ENCODE measurements at regions not wholly inside any gene's neighbourhood (a gene's known extent, or its start where the extent isn't known, plus 50 kb on each side); places are given as distances from the start of the nearest gene placed in this dataset.

DNA sequence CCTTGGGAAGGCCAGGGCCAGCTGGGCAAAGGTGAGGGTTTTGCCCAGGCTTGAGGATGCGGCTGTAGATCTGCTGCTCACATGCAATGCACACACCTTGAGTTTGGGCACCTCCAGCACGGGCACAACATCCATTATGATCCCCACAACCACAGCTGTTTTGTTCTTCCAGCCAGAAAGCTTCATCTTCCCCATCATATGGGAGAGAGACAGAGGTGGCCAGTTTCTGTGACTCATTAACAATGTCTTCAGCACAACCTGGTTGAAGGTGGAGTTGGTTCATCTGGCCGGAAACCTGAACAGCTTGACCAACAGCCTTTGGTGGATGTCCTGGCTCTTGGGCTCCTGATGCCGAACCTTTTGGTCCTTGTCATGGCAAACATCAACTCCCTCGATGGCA is 163.7 kb upstream of the CCND2 start:
- Mint-ChIP-seq H3K4me3 (no peak overlapping the region), H3K9me3 (ENCODE audit: insufficient read depth) (no peaks in the 10 kb centered on the region), H3K27me3 (peaks cover 4% of the 10 kb centered on the region), H3K27ac (no peak overlapping the region), H3K4me1 (peaks cover 9% of the 10 kb centered on the region)
- H3K4me3 ChIP-seq (ENCODE audit: control extremely low read depth in 1 of 5, extremely low read depth in 1 of 5, insufficient read depth in 1 of 5, low read depth in 2 of 5, low read length in 4 of 5), result no peak overlapping the region
- no peak overlapping the region for H3K4me2 ChIP-seq (replicated peaks; ENCODE audit: low read depth, low read length, poor library complexity, severe bottlenecking)
- no peaks in the 10 kb centered on the region for H3K79me2 ChIP-seq (ENCODE audit: control insufficient read depth, insufficient read depth, low read length)
- no peak overlapping the region for H3K9ac ChIP-seq (ENCODE audit: low read length)
- no peak for TF ChIP-seq EZH2 (IDR thresholded peaks at IDR 0.05; ENCODE audit: borderline replicate concordance, insufficient read depth, low read depth, low read length, poor library complexity, severe bottlenecking)
- TF ChIP-seq, protein P1, sequence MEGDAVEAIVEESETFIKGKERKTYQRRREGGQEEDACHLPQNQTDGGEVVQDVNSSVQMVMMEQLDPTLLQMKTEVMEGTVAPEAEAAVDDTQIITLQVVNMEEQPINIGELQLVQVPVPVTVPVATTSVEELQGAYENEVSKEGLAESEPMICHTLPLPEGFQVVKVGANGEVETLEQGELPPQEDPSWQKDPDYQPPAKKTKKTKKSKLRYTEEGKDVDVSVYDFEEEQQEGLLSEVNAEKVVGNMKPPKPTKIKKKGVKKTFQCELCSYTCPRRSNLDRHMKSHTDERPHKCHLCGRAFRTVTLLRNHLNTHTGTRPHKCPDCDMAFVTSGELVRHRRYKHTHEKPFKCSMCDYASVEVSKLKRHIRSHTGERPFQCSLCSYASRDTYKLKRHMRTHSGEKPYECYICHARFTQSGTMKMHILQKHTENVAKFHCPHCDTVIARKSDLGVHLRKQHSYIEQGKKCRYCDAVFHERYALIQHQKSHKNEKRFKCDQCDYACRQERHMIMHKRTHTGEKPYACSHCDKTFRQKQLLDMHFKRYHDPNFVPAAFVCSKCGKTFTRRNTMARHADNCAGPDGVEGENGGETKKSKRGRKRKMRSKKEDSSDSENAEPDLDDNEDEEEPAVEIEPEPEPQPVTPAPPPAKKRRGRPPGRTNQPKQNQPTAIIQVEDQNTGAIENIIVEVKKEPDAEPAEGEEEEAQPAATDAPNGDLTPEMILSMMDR (IDR thresholded peaks at IDR 0.05), result no peak
- ChIA-PET CTCF (interaction anchor here (0.7 to 3.4 kb wide), 7 partner anchors 19 to 267 kb away, joined by 3 to 27 read pairs (median 3); no protein-coding TSS in a partner anchor), POLR2A (no interaction called here)
- intact Hi-C loops (cut with micrococcal nuclease), result loop anchor here (5.0 kb wide), 2 partner anchors 92 to 223 kb away; no protein-coding TSS in a partner anchor
- H3K27ac ChIP-seq (ENCODE audit: low read length in 2 of 2), result no peak overlapping the region
- peaks cover 0 to 5% (median 0%) of the 10 kb centered on the region in 4 experiments for H3K27me3 ChIP-seq (replicated peaks in 1 of 4; ENCODE audit: control extremely low read depth in 1 of 4, control insufficient read depth in 3 of 4, insufficient read depth in 4 of 4, low read length in 3 of 4)
- no peaks in the 10 kb centered on the region for H3K36me3 ChIP-seq (replicated peaks in 1 of 2; ENCODE audit: control extremely low read depth in 1 of 2, control insufficient read depth in 1 of 2, extremely low read depth in 1 of 2, insufficient read depth in 2 of 2, low read length in 1 of 2)
- no peaks in the 10 kb centered on the region for H3K9me3 ChIP-seq (ENCODE audit: control extremely low read depth in 1 of 3, control insufficient read depth in 2 of 3, insufficient read depth in 1 of 3, low read length in 2 of 3)
- H4K20me1 ChIP-seq (ENCODE audit: control insufficient read depth, insufficient read depth, low read length, poor library complexity, severe bottlenecking), result no peaks in the 10 kb centered on the region
- 96% methylated on average over 4 of the region's 5 CpGs for WGBS (ENCODE audit: insufficient coverage)
- no peak overlapping the region for H2AFZ ChIP-seq (ENCODE audit: insufficient read depth, low read depth, low read length, poor library complexity, severe bottlenecking)
- peaks cover 6 to 9% of the 10 kb centered on the region in 2 donors for H3K4me1 ChIP-seq (ENCODE audit: control insufficient read depth in 2 of 2, insufficient read depth in 2 of 2, low read length in 2 of 2)
- DNase-seq, result no peak
- no peak for ATAC-seq (ENCODE audit: low read depth)

DNA sequence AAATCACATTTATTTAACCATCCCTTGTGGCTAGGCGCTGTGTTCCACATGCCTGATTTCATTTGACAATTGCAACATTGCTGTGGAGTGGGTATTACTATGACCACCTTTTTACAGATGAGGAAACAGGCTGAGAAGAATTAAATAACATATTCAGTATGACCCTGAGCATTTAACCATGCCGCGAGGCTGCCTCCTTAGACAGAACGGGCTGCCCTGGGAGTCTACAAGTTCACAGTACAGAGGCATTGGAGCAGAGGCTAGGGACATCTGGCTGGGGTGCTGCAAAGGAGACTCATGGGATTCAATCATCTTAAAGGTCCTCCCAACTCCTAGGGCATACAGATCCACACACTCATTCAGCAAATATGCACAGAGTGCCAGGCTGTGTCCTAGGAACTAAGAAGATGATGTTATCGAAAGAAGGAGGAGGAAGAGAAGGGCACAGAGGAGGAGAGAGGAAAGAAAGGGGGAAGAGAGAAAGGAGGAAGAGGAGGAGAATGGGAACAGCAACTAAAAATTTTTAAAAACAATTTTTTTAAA is 164.7 kb upstream of the CCND2 start:
- Histone ChIP-seq H3K9ac (ENCODE audit: low read length) (no peak overlapping the region), H3K27ac (ENCODE audit: low read length in 2 of 2) (no peak overlapping the region), H3K36me3 (replicated peaks in 1 of 2; ENCODE audit: control extremely low read depth in 1 of 2, control insufficient read depth in 1 of 2, extremely low read depth in 1 of 2, insufficient read depth in 2 of 2, low read length in 1 of 2) (no peaks in the 10 kb centered on the region), H3K79me2 (ENCODE audit: control insufficient read depth, insufficient read depth, low read length) (no peaks in the 10 kb centered on the region), H3K4me2 (replicated peaks; ENCODE audit: low read depth, low read length, poor library complexity, severe bottlenecking) (no peak overlapping the region), H2AFZ (ENCODE audit: insufficient read depth, low read depth, low read length, poor library complexity, severe bottlenecking) (no peak overlapping the region), H3K4me3 (ENCODE audit: control extremely low read depth in 1 of 5, extremely low read depth in 1 of 5, insufficient read depth in 1 of 5, low read depth in 2 of 5, low read length in 4 of 5) (no peak overlapping the region), H4K20me1 (ENCODE audit: control insufficient read depth, insufficient read depth, low read length, poor library complexity, severe bottlenecking) (no peaks in the 10 kb centered on the region), H3K27me3 (replicated peaks in 1 of 4; ENCODE audit: control extremely low read depth in 1 of 4, control insufficient read depth in 3 of 4, insufficient read depth in 4 of 4, low read length in 3 of 4) (peaks cover 0 to 5% (median 0%) of the 10 kb centered on the region in 4 experiments), H3K9me3 (ENCODE audit: control extremely low read depth in 1 of 3, control insufficient read depth in 2 of 3, insufficient read depth in 1 of 3, low read length in 2 of 3) (no peaks in the 10 kb centered on the region), H3K4me1 (ENCODE audit: control insufficient read depth in 2 of 2, insufficient read depth in 2 of 2, low read length in 2 of 2) (peaks cover 6 to 8% of the 10 kb centered on the region in 2 donors)
- peaks cover 8% of the 10 kb centered on the region for H3K4me1 Mint-ChIP-seq
- CTCF ChIA-PET, result interaction anchor here (0.9 to 5.6 kb wide), 10 partner anchors 33 to 223 kb away, joined by 3 to 136 read pairs (median 6); partner anchors contain the start of gene CCND2
- DNase-seq (no peak), ATAC-seq (ENCODE audit: low read depth) (no peak)
- H3K9me3 Mint-ChIP-seq (ENCODE audit: insufficient read depth), result no peaks in the 10 kb centered on the region
- POLR2A ChIA-PET, result interaction anchor here (0.6 kb wide), 1 partner anchor 167 kb away, joined by 5 read pairs; no protein-coding TSS in a partner anchor
- no peak overlapping the region for H3K4me3 Mint-ChIP-seq
- no peak overlapping the region for H3K27ac Mint-ChIP-seq
- WGBS (ENCODE audit: insufficient coverage), result 100% methylated on average over 2 of the region's 5 CpGs
- intact Hi-C loops (cut with micrococcal nuclease), result loop anchor here (5.0 kb wide), 2 partner anchors 93 to 222 kb away; no protein-coding TSS in a partner anchor
- peaks cover 5% of the 10 kb centered on the region for H3K27me3 Mint-ChIP-seq
- TF ChIP-seq, protein P1 (IDR thresholded peaks at IDR 0.05), result no peak
- no peak for TF ChIP-seq EZH2 (IDR thresholded peaks at IDR 0.05; ENCODE audit: borderline replicate concordance, insufficient read depth, low read depth, low read length, poor library complexity, severe bottlenecking)
